ENCODE measurements at regions not wholly inside any gene's neighbourhood (a gene's known extent, or its start where the extent isn't known, plus 50 kb on each side); places are given as distances from the start of the nearest gene placed in this dataset.

DNA sequence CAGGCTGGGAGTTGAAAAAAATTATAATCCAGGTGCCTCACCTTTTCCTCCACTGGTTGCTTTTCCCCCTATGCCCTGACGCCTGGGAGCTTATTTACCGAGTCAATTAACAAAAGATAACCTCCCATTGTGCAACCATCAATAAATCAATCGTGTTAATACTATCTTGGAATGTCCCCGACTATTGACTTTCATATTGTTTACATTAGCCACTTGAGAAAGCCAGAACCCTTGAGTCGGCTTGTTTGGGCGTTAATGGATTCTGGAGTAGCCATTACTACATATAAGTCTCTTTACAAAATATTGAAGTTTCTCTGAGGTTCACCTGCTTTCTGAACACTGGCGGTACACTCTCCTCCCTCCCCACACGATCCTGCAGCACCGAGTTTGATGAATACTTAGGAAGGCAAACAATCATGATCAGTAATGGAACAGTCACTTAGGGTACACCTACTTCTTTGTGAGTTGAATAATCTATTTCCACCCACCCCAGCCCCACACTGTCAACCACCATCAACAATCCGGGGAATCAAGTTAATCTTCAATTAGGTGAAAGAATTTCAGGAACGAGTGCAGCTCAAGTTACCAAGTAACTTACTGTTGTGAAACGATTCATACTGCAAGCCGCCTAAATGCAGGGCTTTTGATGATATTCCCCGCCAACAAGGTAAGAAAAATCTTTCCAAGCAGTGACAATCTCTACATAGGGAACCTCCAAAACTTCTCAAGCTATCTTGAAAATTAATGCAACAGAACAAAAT, 159.3 kb upstream of the NR2F2 start:
- in situ Hi-C loops (cut with MboI; ENCODE audit: low sequenced_read_pairs, unreplicated experiment) = no loop called here
- TF ChIP-seq, protein P1, sequence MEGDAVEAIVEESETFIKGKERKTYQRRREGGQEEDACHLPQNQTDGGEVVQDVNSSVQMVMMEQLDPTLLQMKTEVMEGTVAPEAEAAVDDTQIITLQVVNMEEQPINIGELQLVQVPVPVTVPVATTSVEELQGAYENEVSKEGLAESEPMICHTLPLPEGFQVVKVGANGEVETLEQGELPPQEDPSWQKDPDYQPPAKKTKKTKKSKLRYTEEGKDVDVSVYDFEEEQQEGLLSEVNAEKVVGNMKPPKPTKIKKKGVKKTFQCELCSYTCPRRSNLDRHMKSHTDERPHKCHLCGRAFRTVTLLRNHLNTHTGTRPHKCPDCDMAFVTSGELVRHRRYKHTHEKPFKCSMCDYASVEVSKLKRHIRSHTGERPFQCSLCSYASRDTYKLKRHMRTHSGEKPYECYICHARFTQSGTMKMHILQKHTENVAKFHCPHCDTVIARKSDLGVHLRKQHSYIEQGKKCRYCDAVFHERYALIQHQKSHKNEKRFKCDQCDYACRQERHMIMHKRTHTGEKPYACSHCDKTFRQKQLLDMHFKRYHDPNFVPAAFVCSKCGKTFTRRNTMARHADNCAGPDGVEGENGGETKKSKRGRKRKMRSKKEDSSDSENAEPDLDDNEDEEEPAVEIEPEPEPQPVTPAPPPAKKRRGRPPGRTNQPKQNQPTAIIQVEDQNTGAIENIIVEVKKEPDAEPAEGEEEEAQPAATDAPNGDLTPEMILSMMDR (IDR thresholded peaks at IDR 0.05; ENCODE audit: borderline replicate concordance, control extremely low read depth, extremely low read depth, insufficient read depth, missing control alignments) = no peak
- DNase-seq (ENCODE audit: low spot score) = no peak

DNA sequence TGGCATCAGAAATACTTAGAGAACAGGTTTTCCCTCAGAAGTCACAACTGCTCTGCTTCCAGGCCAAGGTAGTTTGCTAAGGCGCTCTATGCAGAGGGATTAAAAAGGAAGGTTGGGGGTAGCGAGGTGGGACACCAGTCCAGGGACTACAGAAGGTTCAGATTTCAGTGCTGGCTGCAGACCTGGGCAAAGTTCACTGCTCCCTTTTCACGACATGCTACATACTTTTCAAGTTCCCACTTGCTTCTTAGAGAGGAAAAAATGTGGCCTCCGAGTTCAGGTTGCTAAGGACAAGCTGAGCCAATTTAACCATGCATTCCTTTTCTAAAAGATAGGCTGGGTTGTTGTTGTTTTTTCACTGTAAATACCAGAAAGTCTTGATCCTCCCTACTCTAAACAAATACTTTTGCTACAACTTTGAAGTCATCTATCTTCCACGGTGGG, 158.6 kb upstream of the NR2F2 start:
- in situ Hi-C loops (cut with MboI; ENCODE audit: low sequenced_read_pairs, unreplicated experiment) = no loop called here
- no peak for DNase-seq (ENCODE audit: low spot score)
- TF ChIP-seq, protein P1 (IDR thresholded peaks at IDR 0.05; ENCODE audit: borderline replicate concordance, control extremely low read depth, extremely low read depth, insufficient read depth, missing control alignments) = no peak

DNA sequence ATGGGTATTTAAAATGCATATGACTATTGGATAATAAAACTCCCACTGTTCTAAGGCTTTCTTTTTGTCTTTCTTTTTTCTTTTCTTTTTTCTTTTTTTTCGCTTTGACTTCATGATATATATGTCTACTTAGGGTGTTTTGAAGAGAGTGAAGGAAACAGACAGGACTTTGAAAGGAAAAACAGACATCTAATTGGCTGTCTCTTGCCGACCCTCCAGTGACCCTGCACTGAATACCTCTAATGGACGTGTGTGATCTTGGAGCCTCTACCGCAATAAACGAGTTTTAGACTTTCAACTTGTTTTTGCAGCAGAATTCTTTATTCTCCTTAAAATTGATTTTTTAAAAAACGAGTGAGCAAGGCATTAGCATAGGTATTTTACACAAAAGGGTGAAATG, 158.1 kb upstream of the NR2F2 start:
- in situ Hi-C loops (cut with MboI; ENCODE audit: low sequenced_read_pairs, unreplicated experiment) = no loop called here
- TF ChIP-seq, protein P1 (IDR thresholded peaks at IDR 0.05; ENCODE audit: borderline replicate concordance, control extremely low read depth, extremely low read depth, insufficient read depth, missing control alignments) = no peak
- no peak for DNase-seq (ENCODE audit: low spot score)

DNA sequence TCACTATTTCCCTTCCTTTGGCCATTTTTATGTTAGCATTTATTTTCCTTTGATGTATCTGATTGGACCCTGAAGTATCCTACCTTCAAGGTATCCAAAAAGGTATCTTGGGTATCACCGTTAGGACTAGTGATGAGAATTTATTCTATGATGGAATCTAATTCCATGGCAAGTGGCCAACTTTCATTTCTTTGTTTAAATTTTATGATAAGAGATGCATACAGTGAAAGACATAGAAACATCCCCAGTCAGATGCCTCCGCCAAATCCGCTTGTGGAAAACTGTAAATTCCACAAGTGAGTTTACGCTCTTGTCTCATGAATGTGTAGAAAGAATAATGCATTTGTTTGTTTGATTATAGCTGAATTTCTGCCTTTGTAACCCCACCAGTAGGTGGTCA, 153.7 kb upstream of the NR2F2 start:
- TF ChIP-seq, protein P1 (IDR thresholded peaks at IDR 0.05; ENCODE audit: borderline replicate concordance, control extremely low read depth, extremely low read depth, insufficient read depth, missing control alignments) = no peak
- in situ Hi-C loops (cut with MboI; ENCODE audit: low sequenced_read_pairs, unreplicated experiment) = no loop called here
- DNase-seq (ENCODE audit: low spot score) = no peak

DNA sequence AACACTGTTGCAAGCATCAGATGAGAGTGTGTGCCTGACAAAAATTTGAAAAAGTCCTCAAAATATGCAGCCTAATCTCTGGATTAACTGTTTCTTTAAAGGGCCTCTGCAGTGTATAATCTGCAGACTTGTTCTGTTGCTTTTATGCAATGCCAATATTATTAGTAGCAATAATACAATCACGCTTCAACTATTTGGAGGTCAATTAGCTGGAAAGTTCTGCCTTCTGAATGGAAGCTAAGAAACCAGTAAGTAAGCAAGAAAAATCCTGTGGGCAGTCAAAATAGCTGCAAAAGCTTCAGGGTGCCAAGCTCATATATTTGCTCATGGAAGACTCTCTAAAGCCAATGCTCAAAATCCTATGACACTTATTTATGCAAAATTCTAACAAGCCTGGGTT, 153.2 kb upstream of the NR2F2 start:
- in situ Hi-C loops (cut with MboI; ENCODE audit: low sequenced_read_pairs, unreplicated experiment) = no loop called here
- DNase-seq (ENCODE audit: low spot score) = no peak
- TF ChIP-seq, protein P1 (IDR thresholded peaks at IDR 0.05; ENCODE audit: borderline replicate concordance, control extremely low read depth, extremely low read depth, insufficient read depth, missing control alignments) = no peak

DNA sequence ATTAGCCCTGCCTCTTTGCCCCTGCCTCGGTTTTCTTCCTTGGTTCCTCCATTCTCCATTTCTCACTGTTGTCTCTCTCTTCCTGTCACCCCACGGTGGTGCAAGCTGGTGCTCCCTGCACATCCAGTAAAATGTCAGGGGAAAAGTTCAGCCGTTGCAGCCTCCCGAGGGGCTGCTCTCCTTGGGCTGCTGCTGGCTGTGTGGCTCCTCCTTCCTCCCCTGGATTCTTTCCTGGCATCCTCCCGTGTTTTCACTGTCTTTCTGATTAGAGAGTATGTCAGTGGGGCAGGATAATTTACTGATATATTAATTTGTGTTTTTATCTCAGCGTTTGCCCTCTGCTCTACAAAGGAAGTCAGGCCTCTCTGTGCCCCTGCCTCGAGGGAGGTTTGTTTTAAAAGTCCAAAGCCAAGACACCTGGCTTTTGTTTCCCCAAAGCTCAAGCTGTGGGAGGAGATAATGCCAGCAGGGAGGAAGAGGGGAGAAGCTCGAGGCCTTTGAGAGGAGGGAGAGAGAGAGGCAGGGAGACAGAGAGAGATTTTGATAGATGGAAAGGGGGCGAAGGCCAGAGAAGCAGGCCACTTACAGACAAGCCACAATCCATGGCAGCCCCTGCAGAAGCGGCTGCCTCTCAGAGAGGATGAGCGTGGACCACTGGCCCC, 150.3 kb upstream of the NR2F2 start:
- TF ChIP-seq, protein P1 (IDR thresholded peaks at IDR 0.05; ENCODE audit: borderline replicate concordance, control extremely low read depth, extremely low read depth, insufficient read depth, missing control alignments) = no peak
- no peak for DNase-seq (ENCODE audit: low spot score)
- in situ Hi-C loops (cut with MboI; ENCODE audit: low sequenced_read_pairs, unreplicated experiment) = no loop called here
